GM18502 (cell line): ENCODE measurements at regions not wholly inside any gene's neighbourhood (a gene's known extent, or its start where the extent isn't known, plus 50 kb on each side); places are given as distances from the start of the nearest gene placed in this dataset.

Experiments used
- ATAC-seq: cut with Tn5 transposase; IDR thresholded peaks from one replicate; pipeline ENCODE4 v1.9.1; 2021; ENCODE audit warnings: mild to moderate bottlenecking; ENCODE audit not compliant: unreplicated experiment, poor library complexity

DNA sequence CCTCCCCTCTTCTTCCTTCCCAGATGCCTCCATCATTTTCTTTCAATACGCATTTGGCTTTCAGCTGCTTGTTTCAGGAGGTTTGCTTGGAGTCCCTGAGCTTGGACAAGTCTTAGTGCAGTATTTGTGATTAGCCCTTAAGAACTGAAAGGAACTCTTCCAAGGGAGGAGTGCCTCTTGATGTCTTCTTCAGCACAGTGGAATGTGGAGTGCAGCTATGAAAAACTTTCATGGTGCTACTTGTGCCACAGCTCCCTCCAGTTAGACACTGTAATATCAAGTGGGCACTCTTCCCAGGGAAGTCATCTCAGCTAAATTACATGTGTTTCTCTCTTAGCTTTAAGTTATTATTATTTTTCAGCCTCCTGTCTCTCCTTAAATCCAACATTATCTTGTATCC lies 173.1 kb downstream of the NECTIN3 start:
- ATAC-seq, result no peak

DNA sequence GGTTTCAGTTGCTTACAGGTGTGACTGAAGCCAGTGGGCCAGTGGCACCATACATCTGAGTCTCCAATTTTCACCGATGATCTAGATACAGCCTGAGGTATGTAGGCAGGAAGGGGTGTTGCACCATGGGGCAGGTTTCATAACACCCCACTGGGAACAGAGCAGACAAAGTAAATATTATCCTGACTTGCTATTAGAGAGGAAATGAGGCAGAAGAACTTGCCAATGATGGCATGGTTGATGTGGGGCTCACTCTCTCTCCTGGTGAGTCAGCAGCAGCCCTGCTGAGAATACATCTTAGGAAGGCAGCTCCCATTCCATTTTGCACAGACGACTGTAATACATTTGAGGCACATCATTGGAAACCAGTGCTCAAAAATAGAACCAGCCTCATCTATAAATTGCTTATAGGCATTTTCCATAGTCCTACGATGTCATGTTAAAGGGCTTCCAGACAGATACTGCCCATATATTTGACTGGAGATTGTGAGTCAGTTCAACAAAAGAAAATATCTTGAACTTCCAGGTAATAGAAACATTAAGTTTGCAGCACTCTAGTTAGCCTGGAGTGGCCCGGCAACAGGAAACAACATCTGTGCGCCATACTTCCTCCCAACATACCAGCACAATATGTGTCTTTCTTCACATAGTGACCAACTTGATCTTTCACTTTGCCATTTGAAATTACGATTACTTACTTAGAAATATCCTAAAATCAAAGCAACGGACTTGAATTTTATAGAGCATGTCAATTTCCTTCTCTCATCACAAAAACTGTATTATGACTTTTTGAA lies 175.5 kb downstream of the NECTIN3 start:
- ATAC-seq, result no peak

DNA sequence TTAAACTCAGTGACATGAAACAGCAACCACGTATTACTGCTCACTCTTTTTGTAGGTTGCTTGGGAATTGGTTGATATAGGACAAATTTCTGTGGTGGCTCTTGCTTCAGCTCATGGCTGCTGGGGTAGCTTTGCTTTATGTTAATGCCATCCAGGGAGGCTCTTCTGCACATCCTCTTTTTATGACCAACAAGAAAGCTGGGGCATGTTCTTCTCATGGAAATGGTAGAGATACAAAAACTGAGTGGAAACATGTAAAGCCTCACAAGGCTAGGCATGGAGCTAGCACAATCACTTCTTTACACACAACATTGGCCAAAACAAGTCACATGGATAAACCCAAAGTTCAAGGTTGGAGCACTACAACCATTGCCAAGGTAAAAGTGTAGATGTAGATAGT lies 176.8 kb downstream of the NECTIN3 start:
- ATAC-seq, result no peak

DNA sequence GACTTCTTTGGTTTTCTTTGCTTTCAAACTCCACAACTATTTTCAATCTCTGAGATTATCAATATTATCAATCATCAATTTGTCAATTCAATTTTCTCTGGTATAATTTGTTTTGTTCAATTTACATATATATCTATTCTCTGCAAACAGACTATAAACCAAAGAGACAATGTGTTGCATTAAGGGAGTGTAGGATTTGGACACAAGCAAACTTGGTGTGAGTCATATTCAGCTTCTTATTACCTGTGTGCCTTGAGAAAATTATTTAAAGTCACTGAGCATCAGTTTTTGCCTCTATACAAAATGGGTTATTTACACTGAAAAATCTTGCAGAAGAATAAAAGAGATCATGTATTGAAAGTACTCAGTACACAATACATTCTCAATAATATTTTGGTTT lies 177.8 kb downstream of the NECTIN3 start:
- ATAC-seq, result no peak

DNA sequence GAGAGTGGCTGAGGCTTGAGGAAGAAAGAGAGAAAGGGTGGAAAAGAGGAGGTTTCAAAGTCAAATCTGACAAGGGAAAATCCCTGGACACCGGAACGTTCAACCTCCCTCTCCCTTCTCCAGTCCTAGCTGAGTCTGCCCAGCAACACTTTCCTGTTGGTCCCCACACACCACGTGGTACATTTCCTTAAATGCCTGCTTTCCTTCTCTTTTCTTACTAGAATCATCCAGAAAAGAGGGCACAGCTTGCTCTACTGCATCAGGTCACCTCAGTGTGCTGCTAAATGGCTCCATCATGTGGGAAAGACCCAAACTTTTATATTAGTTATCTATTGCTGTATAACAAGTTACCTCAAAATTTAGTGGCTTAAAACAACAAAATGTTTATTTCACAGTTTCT lies 181.2 kb downstream of the NECTIN3 start:
- ATAC-seq, result peak; percentile 80

DNA sequence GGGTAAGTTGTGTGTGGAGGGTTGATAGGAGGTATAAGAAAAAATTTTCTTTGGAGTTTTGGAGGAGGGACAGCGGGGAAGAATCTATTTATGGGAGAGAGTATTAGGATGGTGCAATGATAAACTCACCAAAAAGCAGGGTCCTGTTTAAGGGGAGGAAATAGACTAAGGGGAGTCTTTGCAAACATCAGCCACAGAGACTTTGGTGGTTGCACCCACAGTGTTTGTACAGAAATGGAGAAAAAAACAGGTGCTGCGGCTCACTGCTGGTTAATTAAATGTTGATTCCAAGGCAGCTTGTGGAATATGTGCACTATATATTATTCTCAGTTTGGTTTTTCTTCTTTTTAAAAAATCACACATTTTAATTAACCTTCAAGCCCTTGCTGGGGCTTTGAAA lies 182.1 kb downstream of the NECTIN3 start:
- ATAC-seq, result no peak

DNA sequence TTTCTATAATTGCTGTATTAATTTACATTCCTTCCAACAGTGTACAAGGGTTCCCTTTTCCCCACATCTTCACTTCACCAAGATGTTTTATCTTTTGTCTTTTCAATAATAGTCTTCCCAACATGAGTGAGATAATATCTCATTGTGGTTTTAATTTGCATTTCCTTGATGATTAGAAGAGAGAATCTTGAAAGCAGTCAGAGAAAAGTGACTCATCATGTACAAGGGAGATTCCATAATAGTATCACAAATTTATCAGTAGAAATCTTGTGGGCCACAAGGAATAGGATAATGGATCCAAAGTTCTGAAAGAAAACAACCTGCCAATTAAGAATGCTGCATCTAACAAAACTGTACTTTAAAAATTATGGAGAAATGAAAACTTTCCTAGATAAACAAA lies 189.3 kb downstream of the NECTIN3 start:
- peak; percentile 81 for ATAC-seq

DNA sequence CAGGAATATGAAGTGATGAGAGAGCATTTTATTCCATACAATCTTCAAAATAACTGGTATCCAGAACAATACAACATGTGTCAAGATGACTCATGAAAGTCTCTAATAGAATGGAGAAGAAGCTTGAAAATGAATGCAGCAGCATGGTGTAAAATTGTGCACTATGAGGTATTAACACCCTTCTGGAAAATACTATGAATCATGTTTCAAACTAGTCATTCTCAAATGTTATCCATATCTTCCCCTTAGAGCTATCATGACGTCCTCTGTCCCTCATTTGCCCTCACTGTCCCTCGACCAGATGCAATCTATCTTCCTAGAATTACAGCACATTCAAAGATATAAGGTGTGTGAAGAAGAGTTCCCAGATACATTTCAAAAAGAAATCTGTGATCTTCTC lies 198.2 kb downstream of the NECTIN3 start:
- no peak for ATAC-seq

DNA sequence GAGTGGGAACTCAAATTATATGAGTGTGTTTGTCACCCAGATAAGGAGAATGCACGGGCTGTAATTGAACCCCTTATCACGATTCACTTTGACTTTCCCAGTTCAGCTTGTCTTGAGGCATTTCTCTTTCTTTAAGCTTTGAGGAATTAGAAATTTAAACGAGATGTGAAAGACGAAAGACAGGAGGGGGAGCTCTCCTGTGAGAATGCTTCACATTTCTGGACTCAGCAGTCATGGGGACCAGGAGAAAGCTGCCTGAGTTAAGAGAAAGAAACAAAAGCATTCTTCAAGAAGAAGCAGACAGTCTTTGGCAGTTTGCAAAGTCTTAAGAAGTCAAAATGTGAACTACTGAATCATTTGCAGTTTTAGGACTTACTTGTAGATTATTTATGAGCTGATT lies 205.6 kb downstream of the NECTIN3 start:
- ATAC-seq, result no peak

DNA sequence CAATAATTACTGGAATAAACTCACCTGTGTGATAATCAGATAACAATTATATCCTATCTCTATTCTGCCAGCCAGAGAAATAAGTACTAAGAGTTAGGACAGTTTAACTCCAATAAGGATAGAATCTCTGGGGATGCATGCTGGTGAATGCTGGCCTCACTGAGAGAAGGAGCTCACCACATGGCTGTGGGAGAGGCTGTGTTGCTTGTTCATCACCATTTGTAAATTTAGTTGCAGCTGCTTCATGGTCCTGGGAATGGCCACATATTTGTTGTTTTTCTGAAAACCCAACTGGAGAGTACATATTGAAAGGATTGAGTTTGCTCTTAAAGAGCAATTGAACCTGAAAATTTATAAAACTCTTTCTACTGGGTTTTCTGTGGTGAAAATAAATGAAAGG lies 207.3 kb downstream of the NECTIN3 start:
- no peak for ATAC-seq

DNA sequence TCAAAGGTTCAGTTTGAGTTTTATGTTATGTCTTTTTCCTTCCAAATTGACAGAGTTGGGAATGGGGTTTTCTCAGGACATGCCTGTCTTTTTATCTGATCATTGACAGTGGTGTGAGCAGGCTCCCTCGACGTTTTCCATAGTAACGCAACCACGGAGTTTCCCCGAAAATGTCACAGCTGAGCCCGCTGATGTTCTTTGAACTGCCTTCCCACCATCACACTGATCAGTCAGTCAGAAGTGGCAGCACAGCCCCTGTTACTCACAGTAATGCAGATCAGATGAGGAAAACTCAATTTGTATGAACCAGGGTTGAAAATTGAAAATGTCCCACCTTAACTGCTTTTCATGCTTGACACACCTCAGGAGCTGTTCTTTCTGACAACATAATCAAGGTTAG lies 210.4 kb downstream of the NECTIN3 start:
- no peak for ATAC-seq

DNA sequence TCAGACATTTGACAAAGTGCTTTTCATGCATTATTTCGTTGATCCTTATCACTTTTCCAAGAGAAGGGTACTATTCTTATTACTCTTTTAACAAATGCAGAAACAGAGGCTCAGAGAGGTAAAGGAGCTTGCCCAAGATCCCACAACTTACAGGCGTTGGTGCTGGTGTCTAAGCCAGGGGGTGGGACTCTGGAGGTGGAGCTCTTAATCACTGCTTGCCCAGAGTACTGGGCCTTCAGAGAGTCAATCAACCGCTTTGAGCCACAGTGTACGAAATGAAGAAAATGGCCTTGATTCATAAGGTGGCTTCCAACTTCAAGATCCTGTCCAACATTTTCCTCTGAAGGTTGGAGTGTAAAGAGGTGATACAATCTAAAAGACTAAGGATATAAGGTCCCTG lies 211.5 kb downstream of the NECTIN3 start:
- no peak for ATAC-seq

DNA sequence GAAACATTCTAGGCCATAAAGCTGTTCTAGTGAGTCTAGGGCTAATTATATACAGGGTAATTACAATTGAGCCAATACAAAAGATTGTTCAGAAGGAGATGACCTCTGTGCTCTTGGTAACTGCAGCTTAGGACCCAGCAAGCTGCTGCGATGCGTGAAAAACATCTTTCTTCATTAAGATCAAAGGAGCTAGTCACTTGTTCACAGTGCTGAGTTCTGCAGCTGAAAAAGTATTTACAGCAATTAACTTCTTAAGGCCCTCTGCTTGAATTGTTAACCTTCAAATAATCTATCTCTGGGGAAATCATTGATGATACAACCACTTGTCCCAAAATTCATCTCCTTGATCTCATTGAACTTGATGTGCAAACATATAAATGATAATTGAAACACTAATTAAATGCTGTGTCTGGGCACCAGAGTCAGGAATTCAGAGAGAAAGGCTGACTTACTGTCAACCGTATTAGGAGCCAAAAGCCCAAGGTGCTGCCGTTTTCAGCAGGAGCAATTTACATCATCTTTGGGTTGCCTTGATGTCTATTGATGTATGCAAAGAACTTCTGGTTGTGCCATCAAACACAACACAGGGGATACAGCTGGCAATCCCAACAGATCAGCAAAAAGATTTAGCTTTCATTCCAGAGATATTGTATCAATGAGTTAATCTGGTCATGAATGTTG lies 213.0 kb downstream of the NECTIN3 start:
- ATAC-seq, result no peak

DNA sequence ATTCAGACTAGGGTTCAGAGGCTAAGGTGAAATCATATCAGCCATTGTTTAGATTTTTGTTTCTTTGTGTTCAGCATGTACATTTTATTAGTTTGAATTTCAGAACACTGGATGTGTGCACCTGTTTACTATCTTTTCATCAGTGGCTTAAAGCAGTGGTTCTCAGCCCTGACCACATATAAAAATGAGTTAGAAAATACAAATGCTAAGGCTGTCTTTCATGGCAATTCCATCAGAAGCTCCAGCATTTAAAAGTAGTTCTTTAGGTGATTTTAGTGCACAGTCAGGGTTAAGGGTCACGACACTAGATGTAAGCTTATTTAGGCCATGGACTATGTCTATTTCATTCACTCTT lies 213.5 kb downstream of the NECTIN3 start:
- ATAC-seq, result no peak

DNA sequence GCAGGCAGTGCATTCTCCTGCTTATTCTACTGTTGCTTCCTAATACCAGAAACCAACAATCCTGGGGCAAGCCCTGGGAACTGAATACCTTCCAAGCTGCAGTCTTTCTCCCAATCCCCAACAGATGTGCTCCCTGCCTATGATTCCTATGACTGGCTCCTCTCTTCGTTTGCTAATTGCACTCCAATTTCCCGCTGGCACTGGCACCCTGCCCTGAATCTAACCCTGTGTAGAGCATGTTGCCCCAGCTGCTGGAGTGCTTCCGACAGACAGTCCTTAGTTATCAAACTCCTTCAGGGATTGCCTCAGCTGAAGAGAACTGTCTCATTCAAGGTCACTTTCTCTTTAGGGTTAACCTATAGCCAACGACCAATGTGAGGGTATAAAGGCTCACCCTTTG lies 214.1 kb downstream of the NECTIN3 start:
- ATAC-seq, result no peak

DNA sequence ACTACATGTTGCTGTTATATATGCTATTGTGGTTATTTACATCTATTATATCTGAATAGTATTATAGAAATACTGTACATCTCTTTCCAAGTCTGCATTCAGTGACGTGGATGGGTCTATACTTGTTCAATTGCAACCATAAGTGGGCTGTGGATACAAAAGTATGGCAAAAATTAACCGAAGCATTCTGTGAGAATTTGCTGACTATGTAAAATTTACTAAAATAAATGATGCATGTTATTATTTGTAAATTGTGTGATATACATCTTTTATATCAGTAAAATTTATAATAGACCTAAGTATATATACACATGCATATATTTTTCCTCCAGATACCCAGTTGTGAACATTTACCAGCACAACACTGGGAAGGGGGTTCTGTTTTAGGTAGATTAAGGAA lies 215.1 kb downstream of the NECTIN3 start:
- ATAC-seq, result no peak

DNA sequence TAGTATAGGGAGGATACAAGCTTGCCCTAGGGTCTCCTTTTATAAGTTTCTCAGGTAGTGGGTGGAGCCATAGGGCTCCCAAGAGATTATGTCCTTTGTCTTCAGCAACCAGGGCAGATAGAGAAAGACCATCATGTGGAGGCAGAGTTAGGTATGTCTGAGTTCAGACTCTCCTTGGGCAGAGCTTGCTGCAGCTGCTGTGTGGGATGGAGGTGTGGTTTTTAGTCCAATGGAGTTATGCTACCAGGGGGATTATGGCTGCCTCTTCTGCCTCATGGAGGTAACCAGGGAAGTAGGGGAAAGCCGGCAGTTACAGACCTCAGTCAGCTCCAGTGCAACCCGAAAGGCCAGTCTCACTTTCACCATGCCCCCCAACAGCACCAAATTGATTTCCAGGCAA lies 220.5 kb downstream of the NECTIN3 start:
- ATAC-seq, result no peak

DNA sequence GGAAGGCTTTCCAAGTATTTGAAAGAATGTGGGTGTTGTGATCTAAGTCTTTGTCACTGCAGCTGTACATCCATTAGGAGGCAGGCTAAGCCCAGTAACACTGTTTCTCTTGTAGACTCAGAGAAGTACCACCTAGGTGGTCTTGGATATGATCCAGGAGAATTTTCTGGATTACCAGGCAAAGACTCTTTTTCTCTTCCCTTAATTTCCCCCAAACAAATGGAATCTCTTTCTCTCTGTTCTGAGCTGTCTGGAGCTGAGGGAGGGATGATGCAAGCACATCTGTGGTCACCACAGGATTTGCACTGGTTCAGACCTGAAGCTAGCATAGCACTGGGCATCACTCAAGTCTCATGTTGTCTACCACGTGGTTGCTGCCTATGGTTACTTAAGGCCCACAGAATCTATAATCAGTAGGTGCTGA lies 227.6 kb downstream of the NECTIN3 start:
- ATAC-seq, result no peak

DNA sequence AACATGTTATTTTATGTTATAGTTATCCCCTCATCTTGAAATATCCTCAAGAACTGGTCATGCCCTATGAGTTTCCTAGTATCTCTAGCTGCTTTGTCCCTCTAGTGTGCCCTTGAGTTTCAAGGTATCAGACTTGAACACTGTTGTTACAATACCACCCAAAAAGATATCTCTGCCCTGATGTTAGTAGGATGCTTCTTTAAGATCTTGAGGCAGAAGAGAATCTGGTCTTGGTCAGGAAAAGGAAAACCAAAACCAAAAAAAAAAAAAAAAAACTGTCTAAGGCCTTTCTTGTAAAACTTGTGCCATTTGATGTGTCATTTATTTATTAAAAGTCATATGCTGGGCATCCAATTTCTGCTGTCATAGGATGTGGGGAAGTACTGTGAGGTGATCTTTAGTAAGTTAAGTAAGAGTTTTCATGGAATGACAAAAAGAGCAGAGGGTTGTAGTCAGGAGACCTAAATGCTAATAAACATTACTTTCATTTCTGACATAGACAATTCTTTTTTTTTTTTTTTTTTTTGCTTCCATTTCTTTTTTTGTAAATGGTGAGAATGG lies 229.7 kb downstream of the NECTIN3 start:
- no peak for ATAC-seq

DNA sequence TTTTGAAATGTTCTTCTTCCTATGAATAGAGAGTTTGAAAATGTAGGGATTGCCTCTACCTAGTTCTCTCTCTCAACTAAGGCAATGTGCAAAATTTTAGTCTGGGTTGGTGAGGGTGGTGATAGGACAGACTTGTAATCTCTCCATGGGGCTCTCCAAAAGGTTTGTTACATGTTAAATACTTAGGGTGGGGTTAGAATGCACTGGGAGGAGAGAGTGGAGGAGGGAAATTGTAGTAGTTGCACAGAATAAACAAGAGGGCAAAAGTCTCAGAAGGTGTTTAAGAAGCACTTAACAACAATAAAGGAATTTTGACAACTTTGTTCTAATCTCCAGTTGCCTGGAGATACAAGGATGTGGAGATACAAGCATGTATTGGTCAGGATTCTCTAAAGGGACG lies 230.4 kb downstream of the NECTIN3 start:
- ATAC-seq, result no peak

DNA sequence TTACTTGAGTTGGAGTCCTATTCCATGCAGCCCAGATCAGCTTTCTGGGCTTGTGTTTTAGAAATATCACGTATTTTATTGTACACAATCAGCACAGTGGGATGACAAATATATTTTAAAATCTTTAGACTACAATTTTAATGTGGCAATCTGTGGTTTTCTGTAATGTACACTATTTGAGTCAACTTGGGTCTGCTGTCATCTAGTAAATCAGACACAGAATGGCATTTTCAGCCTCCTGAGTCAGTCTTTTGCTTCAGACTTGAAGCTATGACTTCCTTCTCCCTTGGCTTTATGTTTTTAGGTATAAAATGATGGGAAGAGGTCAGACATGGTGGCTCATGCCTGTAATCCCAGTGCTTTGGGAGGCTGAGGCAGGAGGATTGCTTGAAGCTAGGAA lies 232.1 kb downstream of the NECTIN3 start:
- no peak for ATAC-seq

DNA sequence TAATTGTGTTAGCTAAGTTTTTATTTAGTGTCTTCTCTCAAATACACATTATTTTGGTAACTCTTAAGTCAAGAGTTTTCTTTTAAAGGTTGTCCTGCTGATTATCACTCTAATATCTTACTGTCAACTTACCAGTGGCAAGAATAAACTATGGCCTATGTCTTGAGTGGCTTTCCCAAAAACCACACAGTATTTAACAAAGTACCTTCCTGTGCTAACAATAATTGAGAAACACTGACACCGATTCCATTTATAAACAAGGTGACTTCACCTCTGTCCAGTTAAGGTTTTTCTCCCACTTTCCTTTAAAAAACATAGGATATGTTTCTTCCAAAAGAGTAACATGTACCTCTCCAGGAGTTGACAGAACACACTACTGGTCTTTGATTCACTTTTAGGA lies 234.3 kb upstream of the CD96 start:
- no peak for ATAC-seq
